ENCODE measurements at regions not wholly inside any gene's neighbourhood (a gene's known extent, or its start where the extent isn't known, plus 50 kb on each side); places are given as distances from the start of the nearest gene placed in this dataset.
"Not testable (repeated sequence)": the region's sequence is repeated elsewhere in the genome, so short reads cannot be mapped to it uniquely, and the experiment has no call there.

- ChIA-PET CTCF (no interaction called here), POLR2A (no interaction called here)
- TF ChIP-seq SP1 (IDR thresholded peaks at IDR 0.05) (no peak), TARDBP (IDR thresholded peaks at IDR 0.05) (no peak), LEF1 (IDR thresholded peaks at IDR 0.05; ENCODE audit: borderline replicate concordance) (no peak), ELF4 (IDR thresholded peaks at IDR 0.05) (no peak), BHLHE40 (IDR thresholded peaks at IDR 0.05; ENCODE audit: borderline replicate concordance) (no peak), ZNF384 (IDR thresholded peaks at IDR 0.05) (no peak), FOXM1 (IDR thresholded peaks at IDR 0.05; ENCODE audit: borderline replicate concordance) (no peak), ARNT (IDR thresholded peaks at IDR 0.05) (no peak), CTBP1 (IDR thresholded peaks at IDR 0.05; ENCODE audit: borderline replicate concordance) (no peak), FOXK2 (IDR thresholded peaks at IDR 0.05) (no peak), L3MBTL2 (conservative IDR thresholded peaks at IDR 0.05) (no peak)
- no peak for DNase-seq (ENCODE audit: extremely low spot score)
Measured at GRCh38 chr18:39589496-39589895, 2023.9 kb upstream of the CELF4 start.

GRCh38 chr18:39587586-39587985 is 2022.0 kb upstream of the CELF4 start:
- ChIA-PET POLR2A (no interaction called here), CTCF (no interaction called here)
- no peak for TF ChIP-seq ELF4 (IDR thresholded peaks at IDR 0.05)
- TF ChIP-seq SUZ12 (IDR thresholded peaks at IDR 0.05), result no peak
- DNase-seq (ENCODE audit: extremely low spot score), result no peak

GRCh38 chr18:39586741-39587140 is 2021.1 kb upstream of the CELF4 start:
- TF ChIP-seq L3MBTL2 (conservative IDR thresholded peaks at IDR 0.05), result no peak
- no peak for TF ChIP-seq LEF1 (IDR thresholded peaks at IDR 0.05; ENCODE audit: borderline replicate concordance)
- TF ChIP-seq SUZ12 (IDR thresholded peaks at IDR 0.05), result no peak
- TF ChIP-seq BHLHE40 (IDR thresholded peaks at IDR 0.05; ENCODE audit: borderline replicate concordance), result no peak
- no peak for TF ChIP-seq ARNT (IDR thresholded peaks at IDR 0.05)
- CTCF ChIA-PET, result no interaction called here
- DNase-seq (ENCODE audit: extremely low spot score), result no peak
- POLR2A ChIA-PET, result no interaction called here

GRCh38 chr18:39574897-39575296 is 2009.3 kb upstream of the CELF4 start:
- ChIA-PET CTCF (interaction anchor here (0.7 kb wide), 1 partner anchor 115 kb away, joined by 5 read pairs; no protein-coding TSS in a partner anchor), POLR2A (no interaction called here)
- DNase-seq (ENCODE audit: extremely low spot score), result no peak
- TF ChIP-seq L3MBTL2 (conservative IDR thresholded peaks at IDR 0.05) (no peak), FOXM1 (IDR thresholded peaks at IDR 0.05; ENCODE audit: borderline replicate concordance) (no peak), NFRKB (IDR thresholded peaks at IDR 0.05) (no peak), SP1 (IDR thresholded peaks at IDR 0.05) (no peak), HDGF (IDR thresholded peaks at IDR 0.05; ENCODE audit: borderline replicate concordance) (no peak), CTBP1 (IDR thresholded peaks at IDR 0.05; ENCODE audit: borderline replicate concordance) (no peak), ARNT (IDR thresholded peaks at IDR 0.05) (no peak), LEF1 (IDR thresholded peaks at IDR 0.05; ENCODE audit: borderline replicate concordance) (no peak), TARDBP (IDR thresholded peaks at IDR 0.05) (no peak), BHLHE40 (IDR thresholded peaks at IDR 0.05; ENCODE audit: borderline replicate concordance) (no peak), ZNF384 (IDR thresholded peaks at IDR 0.05) (no peak)

GRCh38 chr18:39571511-39571910 is 2005.9 kb upstream of the CELF4 start:
- ChIA-PET POLR2A (no interaction called here), CTCF (interaction anchor here (0.6 kb wide), 1 partner anchor 157 kb away, joined by 3 read pairs; no protein-coding TSS in a partner anchor)
- TF ChIP-seq HDGF (IDR thresholded peaks at IDR 0.05; ENCODE audit: borderline replicate concordance), result no peak
- TF ChIP-seq CTBP1 (IDR thresholded peaks at IDR 0.05; ENCODE audit: borderline replicate concordance), result no peak
- no peak for TF ChIP-seq FOXA1 (IDR thresholded peaks at IDR 0.05)
- TF ChIP-seq ARNT (IDR thresholded peaks at IDR 0.05), result no peak
- DNase-seq (ENCODE audit: extremely low spot score), result peak; percentile 56

- CTCF ChIA-PET; DNase-seq (ENCODE audit: extremely low spot score); POLR2A ChIA-PET: not testable (repeated sequence)
Measured at GRCh38 chr18:39565551-39566230, 2000.1 kb upstream of the CELF4 start.

- ChIA-PET CTCF (no interaction called here), POLR2A (no interaction called here)
- no peak for TF ChIP-seq SUZ12 (IDR thresholded peaks at IDR 0.05)
- no peak for TF ChIP-seq LEF1 (IDR thresholded peaks at IDR 0.05; ENCODE audit: borderline replicate concordance)
- no peak for TF ChIP-seq HDGF (IDR thresholded peaks at IDR 0.05; ENCODE audit: borderline replicate concordance)
- TF ChIP-seq CTBP1 (IDR thresholded peaks at IDR 0.05; ENCODE audit: borderline replicate concordance), result no peak
- no peak for TF ChIP-seq FOXK2 (IDR thresholded peaks at IDR 0.05)
- no peak for TF ChIP-seq NFRKB (IDR thresholded peaks at IDR 0.05)
- no peak for TF ChIP-seq ARNT (IDR thresholded peaks at IDR 0.05)
- no peak for DNase-seq (ENCODE audit: extremely low spot score)
Measured at GRCh38 chr18:39564716-39565115, 1999.1 kb upstream of the CELF4 start.

GRCh38 chr18:39561126-39561525 is 1995.5 kb upstream of the CELF4 start:
- TF ChIP-seq SP1 (IDR thresholded peaks at IDR 0.05), result no peak
- ChIA-PET CTCF (no interaction called here), POLR2A (no interaction called here)
- DNase-seq (ENCODE audit: extremely low spot score), result no peak

GRCh38 chr18:39558658-39559057 is 1993.1 kb upstream of the CELF4 start:
- CTCF ChIA-PET, result no interaction called here
- POLR2A ChIA-PET, result no interaction called here
- TF ChIP-seq SUZ12 (IDR thresholded peaks at IDR 0.05) (no peak), TARDBP (IDR thresholded peaks at IDR 0.05) (no peak), FOXK2 (IDR thresholded peaks at IDR 0.05) (no peak), LEF1 (IDR thresholded peaks at IDR 0.05; ENCODE audit: borderline replicate concordance) (no peak), ZNF384 (IDR thresholded peaks at IDR 0.05) (no peak), SP1 (IDR thresholded peaks at IDR 0.05) (no peak), ELF4 (IDR thresholded peaks at IDR 0.05) (no peak), NFRKB (IDR thresholded peaks at IDR 0.05) (no peak), FOXM1 (IDR thresholded peaks at IDR 0.05; ENCODE audit: borderline replicate concordance) (no peak), BHLHE40 (IDR thresholded peaks at IDR 0.05; ENCODE audit: borderline replicate concordance) (no peak), ARNT (IDR thresholded peaks at IDR 0.05) (no peak), HDGF (IDR thresholded peaks at IDR 0.05; ENCODE audit: borderline replicate concordance) (no peak), CTBP1 (IDR thresholded peaks at IDR 0.05; ENCODE audit: borderline replicate concordance) (no peak), L3MBTL2 (conservative IDR thresholded peaks at IDR 0.05) (no peak)
- DNase-seq (ENCODE audit: extremely low spot score), result no peak

Measured in HEK293T (cell line).